ENCODE measurements at regions not wholly inside any gene's neighbourhood (a gene's known extent, or its start where the extent isn't known, plus 50 kb on each side); places are given as distances from the start of the nearest gene placed in this dataset.

DNA sequence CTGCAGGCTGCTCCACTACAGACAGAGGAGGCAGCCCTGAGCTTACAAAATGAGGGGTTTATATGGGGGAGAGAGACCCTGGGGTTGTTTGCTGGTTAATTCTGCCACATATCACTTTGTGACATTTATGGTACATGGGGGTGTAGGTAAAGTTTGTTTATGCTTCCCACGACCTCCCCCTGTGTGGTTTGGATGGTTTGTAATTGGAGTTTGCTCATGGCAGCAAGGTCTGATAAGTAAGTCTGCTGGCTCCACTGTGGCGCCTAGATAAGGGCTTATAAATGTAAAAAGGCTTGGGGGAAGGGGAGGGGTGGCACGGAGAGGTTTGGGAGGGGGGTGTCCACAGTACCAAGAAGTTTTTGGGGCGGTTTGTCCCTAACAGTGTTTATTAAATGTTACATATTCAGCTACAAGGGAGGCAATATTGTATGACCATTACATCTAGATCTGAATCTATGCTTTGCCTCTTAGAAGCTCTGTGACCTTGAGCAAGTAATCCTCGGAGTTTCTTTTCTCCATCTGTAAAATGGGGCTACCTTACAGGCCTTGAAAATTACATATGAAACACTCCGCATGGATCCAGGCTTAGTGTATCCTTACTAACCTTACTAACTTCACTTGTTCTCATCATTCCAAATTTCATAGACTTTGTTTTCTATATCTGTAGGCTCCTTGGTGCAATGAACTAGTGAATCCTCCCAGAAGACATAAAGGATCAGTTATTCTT, 204.8 kb upstream of the NOX3 start:
- Histone ChIP-seq H3K27me3 (replicated peaks) (no peaks in the 10 kb centered on the region), H3K4me3 (ENCODE audit: low read depth, low read length) (no peak overlapping the region), H3K27ac (no peak overlapping the region), H3K36me3 (replicated peaks) (no peaks in the 10 kb centered on the region)
- TF ChIP-seq, protein P1, sequence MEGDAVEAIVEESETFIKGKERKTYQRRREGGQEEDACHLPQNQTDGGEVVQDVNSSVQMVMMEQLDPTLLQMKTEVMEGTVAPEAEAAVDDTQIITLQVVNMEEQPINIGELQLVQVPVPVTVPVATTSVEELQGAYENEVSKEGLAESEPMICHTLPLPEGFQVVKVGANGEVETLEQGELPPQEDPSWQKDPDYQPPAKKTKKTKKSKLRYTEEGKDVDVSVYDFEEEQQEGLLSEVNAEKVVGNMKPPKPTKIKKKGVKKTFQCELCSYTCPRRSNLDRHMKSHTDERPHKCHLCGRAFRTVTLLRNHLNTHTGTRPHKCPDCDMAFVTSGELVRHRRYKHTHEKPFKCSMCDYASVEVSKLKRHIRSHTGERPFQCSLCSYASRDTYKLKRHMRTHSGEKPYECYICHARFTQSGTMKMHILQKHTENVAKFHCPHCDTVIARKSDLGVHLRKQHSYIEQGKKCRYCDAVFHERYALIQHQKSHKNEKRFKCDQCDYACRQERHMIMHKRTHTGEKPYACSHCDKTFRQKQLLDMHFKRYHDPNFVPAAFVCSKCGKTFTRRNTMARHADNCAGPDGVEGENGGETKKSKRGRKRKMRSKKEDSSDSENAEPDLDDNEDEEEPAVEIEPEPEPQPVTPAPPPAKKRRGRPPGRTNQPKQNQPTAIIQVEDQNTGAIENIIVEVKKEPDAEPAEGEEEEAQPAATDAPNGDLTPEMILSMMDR (IDR thresholded peaks at IDR 0.05; ENCODE audit: low read depth, low read length, missing control alignments) = no peak
- in situ Hi-C loops (cut with HindIII; ENCODE audit: low pct_ligation_motif_present, low sequenced_read_pairs) = no loop called here
- no peak for DNase-seq

- DNase-seq = no peak
- Histone ChIP-seq H3K27ac (no peak overlapping the region), H3K4me3 (ENCODE audit: low read depth, low read length) (no peak overlapping the region), H3K27me3 (replicated peaks) (no peaks in the 10 kb centered on the region), H3K36me3 (replicated peaks) (no peaks in the 10 kb centered on the region)
- in situ Hi-C loops (cut with HindIII; ENCODE audit: low pct_ligation_motif_present, low sequenced_read_pairs) = no loop called here
- TF ChIP-seq, protein P1 (IDR thresholded peaks at IDR 0.05; ENCODE audit: low read depth, low read length, missing control alignments) = no peak
These were observed 200.4 kb upstream of the NOX3 start for GRCh38 chr6:155656024-155656423.

DNA sequence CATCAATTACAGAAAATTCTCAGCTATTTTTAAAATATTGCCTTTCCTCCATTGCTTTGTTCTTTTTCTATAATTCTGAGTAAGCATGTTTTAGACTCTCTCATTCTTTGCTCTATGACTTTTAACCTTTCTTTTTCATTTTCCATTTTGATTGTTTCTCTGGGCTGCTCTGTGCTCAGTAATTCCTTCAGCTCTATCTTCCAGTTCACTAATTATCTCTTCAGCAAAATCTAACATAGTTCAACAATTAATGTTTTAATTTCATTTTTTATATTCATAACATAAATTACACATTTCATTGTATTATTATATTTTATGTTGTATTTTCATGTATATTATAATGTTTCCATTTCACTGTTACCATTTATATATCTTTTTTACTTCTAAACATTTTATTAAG, 198.8 kb upstream of the NOX3 start:
- Histone ChIP-seq H3K27me3 (replicated peaks) (no peaks in the 10 kb centered on the region), H3K4me3 (ENCODE audit: low read depth, low read length) (no peak overlapping the region), H3K36me3 (replicated peaks) (no peaks in the 10 kb centered on the region), H3K27ac (no peak overlapping the region)
- TF ChIP-seq, protein P1 (IDR thresholded peaks at IDR 0.05; ENCODE audit: low read depth, low read length, missing control alignments) = no peak
- in situ Hi-C loops (cut with HindIII; ENCODE audit: low pct_ligation_motif_present, low sequenced_read_pairs) = no loop called here
- no peak for DNase-seq

DNA sequence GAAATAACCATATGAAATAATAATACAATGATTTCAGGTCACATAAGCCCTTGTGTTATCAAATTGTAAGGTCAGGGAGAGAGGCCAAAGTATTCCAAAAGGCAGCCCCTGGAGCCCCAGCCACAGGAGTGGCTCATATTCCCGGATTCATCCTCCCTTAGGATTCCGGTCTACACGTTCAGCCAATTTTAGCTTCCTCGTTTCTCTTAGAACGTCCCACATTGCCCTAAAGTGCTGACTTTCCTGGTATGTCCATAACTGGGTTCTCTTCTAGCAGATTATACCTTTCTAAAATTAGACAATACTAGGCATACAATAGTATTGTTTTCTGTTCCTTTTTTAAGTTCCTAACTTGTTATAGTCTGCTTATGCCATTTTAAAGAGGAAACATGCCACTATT, 192.7 kb upstream of the NOX3 start:
- TF ChIP-seq, protein P1 (IDR thresholded peaks at IDR 0.05; ENCODE audit: low read depth, low read length, missing control alignments) = no peak
- in situ Hi-C loops (cut with HindIII; ENCODE audit: low pct_ligation_motif_present, low sequenced_read_pairs) = no loop called here

GRCh38 chr6:155647354-155647753, 191.7 kb upstream of the NOX3 start:
- Histone ChIP-seq H3K27ac (no peak overlapping the region), H3K4me3 (ENCODE audit: low read depth, low read length) (no peak overlapping the region), H3K27me3 (replicated peaks) (no peaks in the 10 kb centered on the region), H3K36me3 (replicated peaks) (no peaks in the 10 kb centered on the region)
- TF ChIP-seq, protein P1 (IDR thresholded peaks at IDR 0.05; ENCODE audit: low read depth, low read length, missing control alignments) = no peak
- no peak for DNase-seq
- in situ Hi-C loops (cut with HindIII; ENCODE audit: low pct_ligation_motif_present, low sequenced_read_pairs) = no loop called here

More for the DNA sequence above, 192.7 kb upstream of the NOX3 start:
- Histone ChIP-seq H3K27ac (no peak overlapping the region), H3K27me3 (replicated peaks) (no peaks in the 10 kb centered on the region), H3K36me3 (replicated peaks) (no peaks in the 10 kb centered on the region), H3K4me3 (ENCODE audit: low read depth, low read length) (no peak overlapping the region)
- no peak for DNase-seq

- TF ChIP-seq, protein P1 (IDR thresholded peaks at IDR 0.05; ENCODE audit: low read depth, low read length, missing control alignments) = no peak
- in situ Hi-C loops (cut with HindIII; ENCODE audit: low pct_ligation_motif_present, low sequenced_read_pairs) = no loop called here
- no peak for DNase-seq
- H3K4me3 ChIP-seq (ENCODE audit: low read depth, low read length) = no peak overlapping the region
- no peak overlapping the region for H3K27ac ChIP-seq
- no peaks in the 10 kb centered on the region for H3K36me3 ChIP-seq (replicated peaks)
- no peaks in the 10 kb centered on the region for H3K27me3 ChIP-seq (replicated peaks)
These were observed 190.8 kb upstream of the NOX3 start for GRCh38 chr6:155646443-155646842.
